Smooth muscle cell (in vitro differentiated cells): ENCODE measurements at regions not wholly inside any gene's neighbourhood (a gene's known extent, or its start where the extent isn't known, plus 50 kb on each side); places are given as distances from the start of the nearest gene placed in this dataset.

Experiments used
- DNase-seq: peaks from one replicate; lab custom pipeline; 2025; ENCODE audit not compliant: unreplicated experiment; lab: John Stamatoyannopoulos, UW
- H2AFZ ChIP-seq: fragments of 200-600 bp; sonication (generic); 2 replicates; pipeline ENCODE4 v1.6.0; 2016; ENCODE audit warnings: antibody characterized with exemption, low read depth, mild to moderate bottlenecking
- H3F3A ChIP-seq: fragments of 200-600 bp; sonication (generic); 2 replicates; pipeline ENCODE4 v1.6.0; 2017; ENCODE audit warnings: antibody characterized with exemption, low read depth
- H3K27ac ChIP-seq: fragments of 200-600 bp; sonication (generic); 2 replicates; pipeline ENCODE4 v1.5.1; 2016; ENCODE audit warnings: low read depth, mild to moderate bottlenecking
- H3K27me3 ChIP-seq: fragments of 200-600 bp; sonication (generic); 2 replicates; pipeline ENCODE4 v1.6.1; 2016; ENCODE audit warnings: low read depth, mild to moderate bottlenecking
- H3K36me3 ChIP-seq: fragments of 200-600 bp; sonication (generic); 2 replicates; pipeline ENCODE4 v1.5.1; 2016; ENCODE audit warnings: low read depth
- H3K4me1 ChIP-seq: fragments of 200-600 bp; sonication (generic); 2 replicates; pipeline ENCODE4 v1.5.1; 2016; ENCODE audit warnings: low read depth
- H3K4me2 ChIP-seq: fragments of 200-600 bp; sonication (generic); 2 replicates; pipeline ENCODE4 v1.6.0; 2016; ENCODE audit warnings: mild to moderate bottlenecking
- H3K4me3 ChIP-seq: fragments of 200-600 bp; sonication (generic); 2 replicates; pipeline ENCODE4 v1.5.1; 2016; ENCODE audit warnings: mild to moderate bottlenecking
- H3K79me2 ChIP-seq: fragments of 200-600 bp; sonication (generic); 2 replicates; pipeline ENCODE4 v1.6.0; 2016; ENCODE audit warnings: low read depth, mild to moderate bottlenecking
- H3K9ac ChIP-seq: fragments of 200-600 bp; sonication (generic); 2 replicates; pipeline ENCODE4 v1.6.0; 2016; ENCODE audit warnings: low read depth
- H3K9me3 ChIP-seq: fragments of 200-600 bp; sonication (generic); replicated peaks from 2 replicates; pipeline ENCODE4 v1.5.1; 2016; ENCODE audit warnings: low read depth
- H4K20me1 ChIP-seq: fragments of 200-600 bp; sonication (generic); 2 replicates; pipeline ENCODE4 v1.6.0; 2016; ENCODE audit warnings: low read depth
- CTCF ChIP-seq: fragments of 200-600 bp; sonication (generic); IDR thresholded peaks from 2 replicates; pipeline ENCODE4 v1.5.1; 2017; ENCODE audit warnings: borderline replicate concordance, mild to moderate bottlenecking, antibody characterized with exemption; ENCODE audit not compliant: insufficient read depth, poor library complexity, severe bottlenecking
- WGBS: methylation state at CpG from one replicate; pipeline ENCODE4 v1.1.7; 2016; ENCODE audit warnings: low lambda C conversion rate; 5-methylcytosine and 5-hydroxymethylcytosine counted together

- Histone ChIP-seq H3F3A (no peaks in the 10 kb centered on the region), H3K27ac (no peak overlapping the region), H3K79me2 (no peaks in the 10 kb centered on the region), H3K4me3 (no peak overlapping the region), H3K9me3 (no peaks in the 10 kb centered on the region), H4K20me1 (no peaks in the 10 kb centered on the region), H3K4me1 (no peaks in the 10 kb centered on the region), H3K9ac (no peak overlapping the region), H2AFZ (no peak overlapping the region), H3K36me3 (no peaks in the 10 kb centered on the region), H3K4me2 (no peak overlapping the region), H3K27me3 (no peaks in the 10 kb centered on the region)
- DNase-seq = no peak
- WGBS = 83% methylated on average over 4 of the region's 4 CpGs
- no peak for TF ChIP-seq CTCF
Measured at GRCh38 chr2:155871940-155872339, 460.6 kb downstream of the NR4A2 start.

- Histone ChIP-seq H3F3A (no peaks in the 10 kb centered on the region), H4K20me1 (no peaks in the 10 kb centered on the region), H3K4me1 (no peaks in the 10 kb centered on the region), H3K27me3 (no peaks in the 10 kb centered on the region), H3K9ac (no peak overlapping the region), H3K9me3 (no peaks in the 10 kb centered on the region), H3K27ac (no peak overlapping the region), H3K4me2 (no peak overlapping the region), H3K36me3 (no peaks in the 10 kb centered on the region), H3K4me3 (no peak overlapping the region), H2AFZ (no peak overlapping the region), H3K79me2 (no peaks in the 10 kb centered on the region)
- DNase-seq = no peak
- TF ChIP-seq CTCF = no peak
- WGBS = 86% methylated on average over 3 of the region's 3 CpGs
Measured at GRCh38 chr2:155867564-155867963, 465.0 kb downstream of the NR4A2 start.

- Histone ChIP-seq H3K4me2 (no peak overlapping the region), H3K36me3 (no peaks in the 10 kb centered on the region), H3K27me3 (no peaks in the 10 kb centered on the region), H3K9ac (no peak overlapping the region), H4K20me1 (no peaks in the 10 kb centered on the region), H3K4me1 (no peaks in the 10 kb centered on the region), H2AFZ (no peak overlapping the region), H3K9me3 (no peaks in the 10 kb centered on the region), H3K4me3 (no peak overlapping the region), H3F3A (no peaks in the 10 kb centered on the region), H3K27ac (no peak overlapping the region), H3K79me2 (no peaks in the 10 kb centered on the region)
- WGBS = 90% methylated on average over 5 of the region's 5 CpGs
- no peak for TF ChIP-seq CTCF
- no peak for DNase-seq
Measured at GRCh38 chr2:155866477-155866876, 466.0 kb downstream of the NR4A2 start.

GRCh38 chr2:155852156-155852555 lies 480.4 kb downstream of the NR4A2 start:
- DNase-seq = no peak
- Histone ChIP-seq H3K4me2 (no peak overlapping the region), H3K36me3 (no peaks in the 10 kb centered on the region), H4K20me1 (no peaks in the 10 kb centered on the region), H3K79me2 (no peaks in the 10 kb centered on the region), H2AFZ (no peak overlapping the region), H3K9me3 (no peaks in the 10 kb centered on the region), H3K27me3 (no peaks in the 10 kb centered on the region), H3K27ac (no peak overlapping the region), H3K4me3 (no peak overlapping the region), H3K9ac (no peak overlapping the region), H3K4me1 (no peaks in the 10 kb centered on the region), H3F3A (no peaks in the 10 kb centered on the region)
- no peak for TF ChIP-seq CTCF
- WGBS = 81% methylated on average over 1 of the region's 1 CpG
